EH (cell line): ENCODE measurements at regions not wholly inside any gene's neighbourhood (a gene's known extent, or its start where the extent isn't known, plus 50 kb on each side); places are given as distances from the start of the nearest gene placed in this dataset.
A peak's percentile ranks its signal among the peaks of the same experiment; 100 is the strongest.
"Not testable (repeated sequence)": the region's sequence is repeated elsewhere in the genome, so short reads cannot be mapped to it uniquely, and the experiment has no call there.

Source experiments
- DNase-seq: peaks from one replicate; pipeline ENCODE4 v3.0.0-alpha.2; 2015; ENCODE audit warnings: low read depth

DNA sequence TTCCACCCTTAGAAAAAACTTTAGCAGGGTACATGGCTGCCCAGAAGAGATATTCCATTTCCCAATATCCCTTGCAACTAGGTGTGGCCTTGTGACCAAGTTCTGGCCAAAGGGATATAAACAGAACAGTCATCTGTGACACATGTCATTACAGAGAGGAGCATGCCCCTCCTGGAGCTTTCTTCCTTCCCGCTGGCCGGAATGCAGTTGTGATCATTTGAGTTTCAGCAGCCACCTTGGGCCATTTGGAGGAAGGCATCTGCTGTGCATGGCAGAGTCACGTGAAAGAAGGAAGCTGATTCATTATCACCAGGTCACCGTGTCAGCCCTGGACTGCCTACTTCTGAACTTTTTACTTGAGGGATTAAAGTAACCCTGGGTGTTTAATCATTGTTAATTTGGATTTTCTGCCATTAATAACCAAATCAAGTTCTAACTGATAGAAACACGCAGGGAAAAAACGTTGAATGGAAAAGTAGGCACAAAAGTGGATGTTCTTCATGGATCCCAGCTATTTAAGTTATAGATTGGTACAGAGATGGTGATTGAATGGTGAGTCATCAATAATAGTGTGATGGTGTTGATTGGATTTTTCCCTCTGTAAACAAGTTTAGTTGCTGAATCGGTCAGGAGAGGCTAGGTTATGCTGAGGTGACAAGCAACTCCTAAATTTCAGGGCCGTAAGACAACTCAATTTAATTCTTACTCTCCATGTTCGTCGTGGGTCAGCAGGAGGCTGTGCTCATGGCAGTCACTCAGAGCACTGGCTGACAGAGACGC, 80.7 kb upstream of the CCDC167 start:
- DNase-seq = no peak

DNA sequence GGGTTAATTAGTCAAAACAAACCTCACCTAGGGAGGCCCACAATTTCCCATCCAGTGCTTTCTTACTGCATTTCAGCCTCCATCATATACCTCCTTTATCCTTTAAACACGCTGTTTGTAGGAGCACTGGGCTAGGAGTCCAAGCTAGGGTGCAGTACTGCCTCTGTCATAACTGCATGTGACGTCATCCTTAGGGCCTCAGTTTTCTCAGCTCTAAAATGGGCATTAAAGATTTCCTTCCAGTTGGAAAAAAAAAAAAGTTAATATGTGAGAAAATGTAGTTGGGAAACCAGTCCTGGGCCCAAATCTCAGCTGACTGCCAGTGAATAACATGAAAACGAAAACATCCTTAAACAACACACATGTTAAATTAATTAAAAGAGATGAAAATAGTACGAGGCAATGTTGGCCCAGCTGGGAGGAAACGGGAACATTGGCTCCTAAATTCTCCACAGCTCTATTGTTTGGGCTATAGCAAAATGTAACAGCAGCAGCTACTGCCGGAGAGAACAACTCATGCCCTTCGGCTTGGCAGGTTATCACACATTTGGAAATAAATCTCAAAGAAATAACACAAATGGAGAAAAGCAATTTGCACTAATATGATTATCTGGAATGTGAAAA, 79.9 kb upstream of the CCDC167 start:
- DNase-seq = no peak

DNA sequence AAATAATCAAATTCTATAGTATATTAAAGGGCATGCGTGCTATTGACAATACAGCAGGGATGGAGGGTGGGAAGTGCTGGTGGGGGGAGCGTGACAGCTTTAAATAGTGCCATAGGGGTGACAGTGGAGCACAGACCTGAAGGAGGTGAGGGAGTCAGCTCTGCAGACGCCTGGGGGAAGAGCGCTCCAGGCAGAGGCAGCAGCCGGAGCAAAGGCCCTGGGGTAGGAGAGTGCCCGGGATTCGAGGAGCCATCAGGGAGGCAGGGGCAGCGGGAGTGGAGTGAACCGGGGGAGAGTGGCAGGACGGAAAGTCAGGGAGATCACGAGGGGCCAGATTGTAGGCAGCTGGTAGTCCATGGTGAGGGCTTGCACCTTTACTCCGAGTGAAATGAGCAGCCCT, 78.4 kb upstream of the CCDC167 start:
- no peak for DNase-seq

DNA sequence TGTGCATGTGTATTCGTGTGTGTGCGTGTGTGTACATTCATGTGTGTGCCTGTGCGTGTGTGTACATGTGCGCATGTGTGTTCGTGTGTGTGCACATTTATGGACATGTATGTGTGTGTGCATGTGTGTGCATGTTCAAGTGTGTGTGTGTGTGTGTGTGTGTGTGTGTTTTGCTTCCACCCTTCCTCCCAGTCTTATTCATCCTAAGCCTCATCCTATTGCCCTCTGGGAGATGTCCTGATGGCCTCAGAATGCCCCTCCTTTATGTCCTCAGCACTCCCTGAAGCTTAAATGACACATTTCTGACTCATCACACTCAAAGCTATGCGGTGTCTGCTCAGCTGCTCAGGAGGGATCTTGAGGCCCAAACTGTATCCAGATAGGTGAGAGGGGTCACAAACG, 76.6 kb upstream of the CCDC167 start:
- DNase-seq = peak; percentile 86

DNA sequence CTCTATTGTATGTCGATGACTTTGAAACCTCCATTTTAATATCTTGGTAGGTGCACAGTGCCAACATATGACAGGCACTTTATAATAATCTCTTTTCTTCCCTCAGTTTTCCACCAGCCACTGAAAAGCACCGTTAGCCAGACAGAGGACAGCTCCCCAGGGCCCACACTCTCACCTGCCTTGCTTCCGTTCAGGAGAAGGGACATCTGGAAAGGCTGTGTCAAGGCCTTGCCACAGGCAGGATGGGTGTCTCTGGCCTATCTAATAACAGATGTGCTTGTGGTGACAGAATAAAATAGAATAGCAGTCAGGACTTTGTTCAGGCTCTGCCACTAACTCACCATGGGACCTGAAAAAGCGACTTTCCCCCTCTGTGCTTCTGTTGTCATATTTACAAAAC, 75.5 kb upstream of the CCDC167 start:
- no peak for DNase-seq

DNA sequence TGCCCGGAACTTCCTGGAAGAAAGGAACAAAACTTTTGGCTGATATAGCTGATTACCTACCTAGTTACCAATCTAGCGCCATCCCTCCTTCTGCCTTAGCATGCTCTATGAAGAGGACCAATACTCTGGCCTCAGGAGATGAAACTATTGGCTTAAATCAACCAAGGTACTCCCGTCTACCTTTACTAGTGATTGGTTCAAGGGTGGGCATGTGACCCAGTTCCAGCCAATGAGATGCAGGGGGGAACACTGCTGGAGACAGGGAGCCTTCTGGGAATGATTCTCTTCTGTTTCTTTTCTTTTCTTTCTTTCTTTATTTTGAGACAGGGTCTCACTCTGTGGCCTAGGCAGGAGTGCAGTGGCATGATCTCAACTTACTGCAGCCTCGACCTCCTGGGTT, 72.6 kb upstream of the CCDC167 start:
- no peak for DNase-seq

DNA sequence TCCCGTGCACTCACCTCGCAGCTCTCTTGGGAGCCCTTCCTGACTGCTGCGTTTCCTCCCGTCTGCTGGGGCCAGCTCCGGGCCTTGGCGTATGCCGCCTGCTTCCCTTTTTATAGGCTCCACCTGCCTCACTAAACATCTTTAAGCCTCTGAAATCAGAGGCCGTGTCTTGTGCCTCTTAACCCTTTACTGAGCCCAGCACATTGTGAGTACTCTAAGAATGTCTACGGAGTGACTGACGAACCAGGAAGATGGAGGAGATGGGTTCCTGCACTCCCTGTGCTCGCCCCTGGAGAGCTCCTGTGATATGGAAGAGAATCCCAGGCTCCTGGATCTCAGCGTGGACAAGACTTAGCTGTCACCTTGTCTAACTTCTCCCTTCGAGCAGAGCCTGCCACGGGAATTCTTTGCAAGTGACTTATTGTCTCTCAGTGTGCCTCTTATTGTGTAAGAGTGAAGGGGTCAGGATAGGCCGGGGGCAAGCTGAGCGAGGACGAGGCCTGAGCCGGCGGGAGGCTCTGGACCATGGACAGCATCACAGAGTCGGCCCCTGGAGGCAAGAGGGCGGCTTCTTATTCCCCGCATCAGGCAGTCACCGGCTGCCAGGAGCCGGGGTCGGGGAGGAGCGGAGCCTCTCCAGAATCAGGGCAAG, 70.9 kb upstream of the CCDC167 start:
- no peak for DNase-seq

DNA sequence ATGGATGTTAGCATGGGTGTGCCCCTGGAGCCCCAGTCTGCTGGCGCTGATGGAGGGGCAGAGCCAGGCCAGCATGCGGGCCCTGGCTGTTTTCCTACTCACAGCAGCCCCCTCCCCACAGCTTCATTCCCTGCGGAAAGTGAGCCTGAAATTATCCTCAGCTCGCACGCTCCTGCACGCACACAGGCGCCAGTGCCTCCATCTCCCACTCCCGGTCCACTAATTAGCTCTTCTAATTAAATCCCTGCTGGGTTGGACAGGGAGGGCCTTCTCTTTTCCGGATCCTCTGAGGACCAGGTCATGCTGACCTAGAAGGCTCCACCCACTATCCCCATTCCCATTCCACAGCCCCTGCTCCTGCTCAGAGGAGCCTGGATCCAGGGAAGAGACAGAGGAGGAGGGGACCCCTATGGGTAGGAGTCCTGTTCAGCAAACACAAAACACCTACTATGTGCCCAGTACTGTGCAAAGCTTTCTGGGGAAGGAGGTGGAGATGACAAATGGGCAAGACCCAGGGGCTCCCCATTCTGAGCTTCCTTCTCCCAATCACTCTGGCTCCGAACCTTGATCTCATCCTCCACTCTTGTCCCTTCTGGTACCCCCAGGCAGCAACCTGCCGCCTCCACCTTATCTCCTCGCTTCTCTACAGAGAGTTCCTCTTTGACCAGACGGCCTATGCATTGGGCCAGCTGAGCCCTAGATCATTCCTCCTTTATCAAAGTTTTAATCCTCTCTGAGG, 70.2 kb upstream of the CCDC167 start:
- DNase-seq = no peak

DNA sequence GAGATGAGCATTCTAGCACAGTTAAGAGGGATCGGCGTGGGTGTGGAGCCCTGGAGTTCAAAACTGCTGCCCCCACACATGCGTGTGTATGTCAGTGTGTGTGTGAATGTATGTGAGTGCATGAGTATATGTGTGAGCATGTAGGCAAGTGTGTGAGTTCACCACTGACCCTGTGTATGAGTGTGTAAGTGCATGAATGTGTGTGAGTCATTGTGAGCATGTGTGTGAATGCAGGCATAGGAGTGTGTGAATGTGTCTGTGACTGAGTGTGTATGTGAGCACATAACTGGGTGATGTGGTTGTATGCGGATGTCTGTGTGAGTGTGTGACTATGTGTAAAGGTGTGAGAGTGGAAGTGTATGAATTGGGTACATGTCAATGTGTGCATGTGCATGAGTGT, 69.6 kb upstream of the CCDC167 start:
- DNase-seq = no peak

DNA sequence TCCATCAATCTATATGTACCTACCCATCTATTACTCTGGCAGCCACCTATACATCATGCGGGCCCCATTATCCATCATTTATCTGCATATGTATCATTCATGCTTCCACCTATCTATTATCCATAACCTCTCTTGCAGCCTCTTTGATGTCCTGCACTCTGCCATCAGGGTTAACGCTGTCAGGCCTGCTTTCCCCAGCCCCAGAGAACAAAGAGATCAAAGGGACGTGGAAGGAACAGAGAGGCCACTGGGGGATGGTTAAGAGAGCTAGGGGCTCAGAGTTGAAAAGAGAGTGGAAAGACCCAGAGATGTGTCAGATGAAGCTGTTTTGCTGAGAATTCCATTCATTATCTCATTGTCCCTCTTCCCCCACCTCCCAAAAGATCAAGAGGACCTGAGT, 67.3 kb upstream of the CCDC167 start:
- DNase-seq = no peak

DNA sequence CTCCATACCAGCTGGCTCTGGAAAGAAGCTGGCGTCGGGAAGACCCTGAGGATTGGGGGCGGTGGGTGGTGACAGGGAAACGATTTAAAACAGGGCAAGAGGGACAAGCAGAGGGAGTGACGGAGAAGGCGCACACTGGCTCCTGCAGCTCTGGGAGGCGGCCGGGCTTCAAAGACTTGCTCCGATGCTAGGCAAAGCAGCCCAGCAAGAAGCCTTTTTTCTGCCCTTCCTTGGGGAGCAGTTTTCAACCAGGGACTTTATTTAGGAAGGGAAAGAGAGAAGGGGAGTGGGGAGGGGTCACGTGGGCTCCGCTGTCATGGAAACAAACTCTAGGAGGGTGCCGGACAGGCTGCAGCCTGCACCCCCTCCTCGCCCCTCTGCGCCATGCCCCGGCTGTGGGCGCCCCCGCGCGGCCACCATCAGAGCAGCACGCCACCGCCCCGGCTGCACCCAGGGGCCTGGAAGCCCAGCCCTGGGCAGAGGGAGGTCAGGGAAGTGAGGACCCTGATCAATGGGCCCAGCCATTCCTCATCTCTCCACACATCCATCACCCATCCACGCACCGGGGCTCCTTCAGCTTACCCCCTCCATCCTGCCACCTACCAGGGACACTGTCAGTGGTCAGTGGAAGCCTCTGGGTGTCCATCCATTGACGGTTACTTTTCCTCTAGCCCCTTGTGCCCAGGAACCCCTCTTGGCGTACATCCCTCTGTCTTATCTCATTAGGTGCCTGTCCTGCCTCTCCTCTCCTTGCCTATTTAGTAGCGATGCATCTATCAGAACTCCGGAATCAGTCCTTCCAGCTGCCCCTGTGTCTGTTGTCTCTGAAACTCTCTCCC, 66.6 kb upstream of the CCDC167 start:
- peak; percentile 40 for DNase-seq

DNA sequence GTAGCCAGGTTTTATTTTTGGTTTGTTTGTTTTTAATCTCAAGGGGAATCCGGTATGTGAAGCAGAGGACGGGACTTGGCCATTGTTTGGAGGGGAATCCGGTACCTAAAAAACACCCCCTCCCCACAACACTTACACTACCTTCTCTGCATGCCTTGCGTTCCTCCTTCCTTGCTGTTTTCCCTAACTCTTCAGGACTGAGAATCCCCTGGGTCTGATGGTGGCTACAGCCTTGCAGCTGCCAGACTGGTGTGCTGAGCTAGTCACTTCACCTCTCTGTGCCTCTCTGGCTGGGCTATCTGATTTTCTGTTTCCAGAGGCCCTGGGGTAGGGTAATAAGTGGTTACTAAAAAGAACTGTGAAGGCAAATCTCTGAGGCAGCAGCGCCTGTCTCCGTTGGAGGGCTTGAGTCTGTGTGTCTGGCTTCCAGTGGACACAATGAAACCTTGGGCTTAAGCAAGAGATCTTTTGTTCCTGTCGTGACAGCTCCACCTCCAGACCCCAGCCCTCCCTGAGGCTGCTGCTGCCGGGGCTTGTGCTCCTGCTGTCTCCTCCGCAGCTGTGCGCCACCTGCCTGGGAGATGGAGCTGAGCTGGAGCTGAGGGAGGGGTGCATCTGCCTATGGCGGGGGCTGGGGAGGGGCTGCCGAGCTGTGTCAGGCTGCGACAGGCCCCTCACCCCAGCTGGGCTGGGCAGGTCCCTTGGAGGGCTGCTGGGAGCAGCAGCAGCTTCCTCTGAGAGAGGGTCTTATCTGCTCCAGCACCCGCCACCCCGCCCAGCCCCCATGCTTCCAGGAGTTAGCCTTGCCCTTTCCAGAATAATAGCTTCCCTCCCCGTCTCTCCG, 65.8 kb upstream of the CCDC167 start:
- DNase-seq = no peak

DNA sequence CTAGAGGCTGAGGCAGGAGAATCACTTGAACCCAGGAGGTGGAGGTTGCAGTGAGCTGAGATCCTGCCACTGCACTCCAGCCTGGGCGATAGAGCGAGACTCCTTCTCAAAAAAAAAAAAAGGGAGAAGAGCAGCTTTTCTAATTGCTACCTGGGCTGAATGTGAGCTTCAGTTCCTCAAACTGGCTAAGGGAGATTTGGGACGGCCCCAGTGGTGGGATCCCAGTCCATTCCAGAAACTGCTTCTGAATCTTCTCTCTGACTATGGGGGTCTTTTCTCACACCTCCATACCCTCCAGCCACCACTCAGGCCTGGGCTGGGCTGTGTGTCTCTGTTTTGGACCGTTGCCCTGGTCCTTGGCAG, 63.2 kb upstream of the CCDC167 start:
- not testable (repeated sequence) for DNase-seq

DNA sequence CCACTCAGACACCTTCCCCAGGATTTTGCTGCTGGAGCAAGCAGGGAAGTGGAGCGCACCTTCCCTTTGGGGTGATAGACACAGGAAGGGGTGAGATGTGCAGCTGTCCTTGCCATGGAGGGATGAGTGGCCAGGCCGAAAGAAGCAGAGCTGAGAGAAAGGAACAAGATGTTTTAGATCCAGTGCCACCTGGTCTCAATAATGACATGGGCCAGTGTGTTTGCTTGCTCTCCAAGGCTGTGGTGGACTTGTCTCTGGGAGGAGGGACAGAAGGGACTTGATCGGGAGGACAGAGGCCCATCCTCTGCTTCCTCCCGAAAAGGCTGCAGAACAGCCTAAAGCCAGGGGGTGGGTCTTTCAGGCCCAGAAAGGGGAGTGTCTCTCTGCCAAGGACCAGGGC, 61.7 kb upstream of the CCDC167 start:
- no peak for DNase-seq

DNA sequence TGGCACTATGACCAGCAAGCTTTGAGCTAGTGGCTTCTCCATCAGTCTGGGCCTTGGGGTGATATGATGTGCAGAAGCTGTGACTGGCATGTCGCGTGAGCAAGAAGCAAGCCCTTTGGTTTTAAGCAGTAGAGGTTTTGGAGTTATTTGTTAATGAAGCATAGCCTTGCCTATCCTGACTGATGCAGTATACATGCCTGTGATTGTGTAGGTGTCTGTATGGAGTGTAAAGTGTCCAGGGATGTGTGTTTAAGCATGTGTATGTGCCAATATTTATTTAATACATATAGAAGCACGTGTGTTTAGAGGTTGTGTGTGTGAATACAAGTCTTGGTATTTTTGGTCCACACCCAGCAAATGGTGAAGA, 61.0 kb upstream of the CCDC167 start:
- no peak for DNase-seq

DNA sequence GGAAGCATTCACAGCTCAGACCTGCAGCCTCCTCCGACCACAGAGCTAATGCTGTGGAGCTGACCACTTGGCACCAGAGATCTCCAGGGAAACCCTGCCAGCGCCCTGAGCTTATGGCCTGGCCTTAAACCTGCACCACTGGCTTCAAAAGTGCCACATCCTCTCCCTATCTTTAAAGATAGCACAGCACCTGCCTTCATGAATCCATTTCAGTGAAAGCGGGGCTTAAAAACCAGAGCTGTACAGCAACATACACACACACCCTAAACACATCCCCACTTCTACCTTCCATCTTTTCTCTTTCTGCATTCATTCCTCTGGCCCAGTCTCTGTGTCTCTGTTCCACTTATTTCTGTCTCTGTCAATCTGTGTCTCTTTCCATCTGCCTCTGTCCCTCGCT, 59.8 kb upstream of the CCDC167 start:
- no peak for DNase-seq

DNA sequence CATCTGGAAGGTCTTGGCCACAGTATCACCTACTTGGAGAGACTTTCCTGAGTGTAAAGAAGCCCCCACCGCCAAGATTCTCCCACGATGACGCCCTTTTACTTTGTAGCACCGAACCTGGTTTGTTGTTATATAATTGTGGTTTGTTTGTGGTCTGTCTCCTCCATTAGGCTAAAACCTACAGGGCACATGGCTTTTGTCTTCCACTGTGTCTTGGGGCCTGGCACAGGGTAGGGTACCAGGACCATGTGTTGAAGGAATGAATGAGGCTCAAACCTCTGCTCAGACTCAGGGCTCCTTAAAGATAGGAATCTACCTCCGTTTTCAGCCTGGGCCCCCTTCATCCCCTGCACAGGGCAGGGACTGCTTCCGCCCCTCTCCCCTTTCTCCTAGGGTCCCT, 59.4 kb upstream of the CCDC167 start:
- no peak for DNase-seq

DNA sequence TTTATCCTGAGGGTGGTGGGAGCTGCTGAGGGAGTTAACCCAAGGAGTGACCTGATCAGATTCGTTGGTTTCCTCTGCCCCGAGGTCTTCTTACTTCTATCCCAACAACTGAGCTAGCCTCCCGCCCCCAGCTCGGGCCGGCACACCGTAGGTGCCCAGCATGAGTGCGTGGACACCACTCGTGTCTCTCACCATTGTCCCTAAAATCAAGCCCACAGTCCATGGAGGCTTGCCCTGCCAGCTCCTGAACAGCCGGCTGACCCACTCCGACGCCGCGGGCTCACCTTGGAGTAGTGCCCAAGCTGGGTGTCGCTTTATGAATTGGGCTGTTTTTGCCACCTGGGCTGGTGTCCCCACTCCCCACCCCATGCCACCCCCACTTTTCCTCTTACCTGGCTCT, 59.0 kb upstream of the CCDC167 start:
- DNase-seq = no peak

DNA sequence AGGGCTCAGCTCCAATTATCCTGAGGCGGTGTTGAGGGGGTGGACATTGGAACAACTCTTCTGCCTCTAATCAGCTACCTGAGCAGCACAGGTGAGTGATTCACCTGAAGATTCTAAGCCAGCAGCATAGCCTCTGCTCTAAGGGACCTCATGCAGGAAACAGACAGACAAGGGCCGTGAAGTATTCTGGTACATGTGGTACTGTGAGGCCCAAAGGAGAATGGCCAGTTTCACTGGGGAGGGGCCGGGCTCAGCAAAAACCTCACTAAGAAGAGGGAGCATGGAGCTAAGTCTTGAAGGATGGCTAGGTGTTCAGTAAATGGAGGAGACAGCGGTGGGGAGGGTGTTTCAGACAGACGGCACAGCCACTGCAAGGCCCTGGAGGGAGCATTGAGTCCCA, 58.5 kb upstream of the CCDC167 start:
- no peak for DNase-seq

DNA sequence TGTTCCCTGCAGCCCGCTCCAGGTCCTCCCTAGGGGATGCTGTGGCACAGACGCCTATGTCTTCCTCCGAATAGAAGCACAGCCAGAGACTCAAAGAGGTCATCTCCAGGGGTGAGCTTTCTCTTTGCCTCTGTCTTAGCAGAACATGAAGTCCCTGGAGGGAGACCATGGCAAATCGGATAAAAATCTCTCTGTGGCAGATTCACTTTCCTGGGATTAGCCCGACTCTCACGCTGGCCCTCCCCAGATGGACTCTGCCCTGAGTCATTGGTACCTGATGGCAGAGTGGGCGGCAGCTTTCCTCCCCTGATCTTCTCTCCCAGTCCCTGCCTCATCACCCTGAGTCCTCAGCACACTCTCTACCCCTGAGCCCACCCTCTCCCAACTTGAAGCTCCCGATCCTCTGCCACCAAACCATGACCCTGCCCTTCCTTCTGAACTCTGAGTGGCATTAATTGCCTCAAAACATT, 58.0 kb upstream of the CCDC167 start:
- no peak for DNase-seq
